ENCODE measurements at regions not wholly inside any gene's neighbourhood (a gene's known extent, or its start where the extent isn't known, plus 50 kb on each side); places are given as distances from the start of the nearest gene placed in this dataset.

- intact Hi-C loops (cut with DNase I): no loop called here
- Histone ChIP-seq H3K27me3 (no peaks in the 10 kb centered on the region), H3K9me3 (no peaks in the 10 kb centered on the region), H3K36me3 (no peaks in the 10 kb centered on the region), H3K4me3 (no peak overlapping the region), H3K4me1 (no peaks in the 10 kb centered on the region), H3K27ac (no peak overlapping the region)
- DNase-seq (ENCODE audit: extremely low spot score in 2 of 2): no peak
- no peak for TF ChIP-seq POLR2A (IDR thresholded peaks at IDR 0.05)
- TF ChIP-seq, protein P1, sequence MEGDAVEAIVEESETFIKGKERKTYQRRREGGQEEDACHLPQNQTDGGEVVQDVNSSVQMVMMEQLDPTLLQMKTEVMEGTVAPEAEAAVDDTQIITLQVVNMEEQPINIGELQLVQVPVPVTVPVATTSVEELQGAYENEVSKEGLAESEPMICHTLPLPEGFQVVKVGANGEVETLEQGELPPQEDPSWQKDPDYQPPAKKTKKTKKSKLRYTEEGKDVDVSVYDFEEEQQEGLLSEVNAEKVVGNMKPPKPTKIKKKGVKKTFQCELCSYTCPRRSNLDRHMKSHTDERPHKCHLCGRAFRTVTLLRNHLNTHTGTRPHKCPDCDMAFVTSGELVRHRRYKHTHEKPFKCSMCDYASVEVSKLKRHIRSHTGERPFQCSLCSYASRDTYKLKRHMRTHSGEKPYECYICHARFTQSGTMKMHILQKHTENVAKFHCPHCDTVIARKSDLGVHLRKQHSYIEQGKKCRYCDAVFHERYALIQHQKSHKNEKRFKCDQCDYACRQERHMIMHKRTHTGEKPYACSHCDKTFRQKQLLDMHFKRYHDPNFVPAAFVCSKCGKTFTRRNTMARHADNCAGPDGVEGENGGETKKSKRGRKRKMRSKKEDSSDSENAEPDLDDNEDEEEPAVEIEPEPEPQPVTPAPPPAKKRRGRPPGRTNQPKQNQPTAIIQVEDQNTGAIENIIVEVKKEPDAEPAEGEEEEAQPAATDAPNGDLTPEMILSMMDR (IDR thresholded peaks at IDR 0.05): no peak
- TF ChIP-seq POLR2AphosphoS5 (IDR thresholded peaks at IDR 0.05; ENCODE audit: insufficient read depth in 1 of 2, low read depth in 1 of 2): no peak
Measured at GRCh38 chr22:26753125-26753862, 95.9 kb downstream of the MIAT start.

- peak overlapping the region in 1 of 2 donors; percentile 4 for H3K4me3 ChIP-seq
- H3K36me3 ChIP-seq: no peaks in the 10 kb centered on the region
- H3K27ac ChIP-seq: no peak overlapping the region
- no peak for DNase-seq (ENCODE audit: extremely low spot score in 2 of 2)
- intact Hi-C loops (cut with DNase I): loop anchor here (5.0 kb wide), 1 partner anchor 1251 kb away; no protein-coding TSS in a partner anchor
- TF ChIP-seq POLR2A (IDR thresholded peaks at IDR 0.05) (no peak), POLR2AphosphoS5 (IDR thresholded peaks at IDR 0.05; ENCODE audit: insufficient read depth in 1 of 2, low read depth in 1 of 2) (no peak)
- TF ChIP-seq, protein P1 (IDR thresholded peaks at IDR 0.05): peak; percentile 78 to 93 (median 79)
- H3K4me1 ChIP-seq: no peaks in the 10 kb centered on the region
- H3K9me3 ChIP-seq: no peaks in the 10 kb centered on the region
- H3K27me3 ChIP-seq: no peaks in the 10 kb centered on the region
Measured at GRCh38 chr22:26756675-26757293, 99.4 kb downstream of the MIAT start.

DNA sequence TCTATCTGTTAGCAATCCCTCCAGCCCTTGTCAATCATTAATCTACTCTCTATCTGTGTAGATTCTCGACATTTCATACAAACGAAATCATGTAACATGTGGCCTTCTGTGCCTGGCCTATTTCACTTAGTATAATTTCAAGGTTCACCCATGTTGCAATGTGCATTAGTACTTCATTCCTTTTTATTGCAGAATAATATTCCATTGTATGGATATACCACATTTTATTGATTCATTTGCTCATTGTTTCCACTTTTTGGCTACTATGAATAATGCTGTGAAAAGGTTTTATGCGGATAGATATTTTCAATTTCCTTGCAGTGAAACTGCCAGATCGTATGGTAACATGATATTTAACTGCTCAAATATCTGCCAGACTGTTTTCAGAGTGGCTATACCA, 100.1 kb downstream of the MIAT start:
- H3K4me3 ChIP-seq: no peak overlapping the region
- DNase-seq (ENCODE audit: extremely low spot score in 2 of 2): no peak
- intact Hi-C loops (cut with DNase I): loop anchor here (5.0 kb wide), 1 partner anchor 1250 kb away; no protein-coding TSS in a partner anchor

DNA sequence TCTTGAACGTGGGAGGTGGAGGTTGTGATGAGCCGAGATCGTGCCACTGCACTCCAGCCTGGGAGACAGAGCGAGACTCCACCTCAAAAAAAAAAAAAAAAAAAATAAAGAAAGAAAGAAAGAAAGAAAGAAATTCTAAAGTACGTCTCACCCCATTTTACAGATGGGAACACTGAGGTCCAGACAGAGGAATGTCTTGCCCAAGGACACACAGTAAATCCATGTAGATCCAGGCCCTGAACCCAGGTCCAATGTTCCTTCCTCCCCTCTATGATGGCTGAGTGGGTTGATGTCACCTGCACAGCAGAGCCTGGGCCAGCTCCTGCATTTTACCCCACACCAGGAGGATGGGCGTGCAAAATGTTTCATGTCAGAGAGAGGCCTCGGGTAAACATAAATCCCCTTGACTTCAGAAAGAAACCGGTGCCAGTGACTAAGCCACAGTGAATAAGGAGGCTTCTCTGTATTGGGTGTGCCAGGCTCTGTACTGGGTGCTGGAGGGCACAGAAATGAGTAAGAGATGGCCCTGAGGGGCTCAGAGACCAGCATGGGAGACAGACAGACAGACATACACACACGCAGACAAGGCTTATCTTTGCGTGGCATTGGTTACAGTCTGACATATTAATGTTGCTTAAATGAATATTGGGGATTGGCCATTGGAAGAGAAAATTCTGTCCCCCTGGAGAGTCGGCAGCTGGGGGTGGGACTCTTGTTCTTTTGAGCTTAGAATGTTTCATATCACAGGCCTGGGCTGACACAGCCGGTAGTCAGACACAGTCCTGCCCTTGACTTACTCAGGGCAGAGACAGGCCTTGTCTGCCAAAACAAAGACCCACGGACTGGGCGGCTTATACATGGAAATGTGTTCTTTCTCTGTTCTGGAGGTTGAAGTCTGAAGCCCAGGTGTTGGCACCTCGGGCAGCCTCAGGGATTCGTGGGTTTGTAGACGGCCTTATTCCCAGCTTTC, 105.4 kb downstream of the MIAT start:
- no peak for TF ChIP-seq POLR2AphosphoS5 (IDR thresholded peaks at IDR 0.05; ENCODE audit: insufficient read depth in 1 of 2, low read depth in 1 of 2)
- TF ChIP-seq, protein P1 (IDR thresholded peaks at IDR 0.05): no peak
- TF ChIP-seq POLR2A (IDR thresholded peaks at IDR 0.05): no peak
- no peaks in the 10 kb centered on the region for H3K4me1 ChIP-seq
- no peak overlapping the region for H3K27ac ChIP-seq
- intact Hi-C loops (cut with DNase I): no loop called here
- no peak overlapping the region for H3K4me3 ChIP-seq
- no peak for DNase-seq (ENCODE audit: extremely low spot score in 2 of 2)
- no peaks in the 10 kb centered on the region for H3K9me3 ChIP-seq
- H3K36me3 ChIP-seq: no peaks in the 10 kb centered on the region
- H3K27me3 ChIP-seq: no peaks in the 10 kb centered on the region

More for the DNA sequence above, 100.1 kb downstream of the MIAT start:
- H3K4me1 ChIP-seq: no peaks in the 10 kb centered on the region
- H3K27me3 ChIP-seq: no peaks in the 10 kb centered on the region
- TF ChIP-seq POLR2A (IDR thresholded peaks at IDR 0.05) (no peak), POLR2AphosphoS5 (IDR thresholded peaks at IDR 0.05; ENCODE audit: insufficient read depth in 1 of 2, low read depth in 1 of 2) (no peak)
- TF ChIP-seq, protein P1 (IDR thresholded peaks at IDR 0.05): no peak
- no peaks in the 10 kb centered on the region for H3K9me3 ChIP-seq
- no peaks in the 10 kb centered on the region for H3K36me3 ChIP-seq
- H3K27ac ChIP-seq: no peak overlapping the region

All from vagina (tissue), 2 donors.